HG02884 (cell line): ENCODE measurements at regions not wholly inside any gene's neighbourhood (a gene's known extent, or its start where the extent isn't known, plus 50 kb on each side); places are given as distances from the start of the nearest gene placed in this dataset.
"Not testable (repeated sequence)": the region's sequence is repeated elsewhere in the genome, so short reads cannot be mapped to it uniquely, and the experiment has no call there.

Source experiments
- ATAC-seq: cut with Tn5 transposase; IDR thresholded peaks from one replicate; pipeline ENCODE4 v1.9.1; 2021; ENCODE audit warnings: mild to moderate bottlenecking, moderate library complexity; ENCODE audit not compliant: unreplicated experiment

- not testable (repeated sequence) for ATAC-seq
Observed at GRCh38 chr16:62780081-62780480, 743.8 kb upstream of the CDH8 start.

GRCh38 chr16:62764572-62764971 lies 728.3 kb upstream of the CDH8 start:
- ATAC-seq, result no peak

- no peak for ATAC-seq
Observed at GRCh38 chr16:62760398-62760797, 724.2 kb upstream of the CDH8 start.

- ATAC-seq, result no peak
Observed at GRCh38 chr16:62755938-62756337, 719.7 kb upstream of the CDH8 start.

GRCh38 chr16:62752854-62753253 lies 716.6 kb upstream of the CDH8 start:
- ATAC-seq, result no peak

- no peak for ATAC-seq
Observed at GRCh38 chr16:62751218-62751617, 715.0 kb upstream of the CDH8 start.

- no peak for ATAC-seq
Observed at GRCh38 chr16:62741692-62742091, 705.5 kb upstream of the CDH8 start.

GRCh38 chr16:62738666-62739460 lies 702.6 kb upstream of the CDH8 start:
- ATAC-seq, result no peak

GRCh38 chr16:62732092-62732491 lies 695.9 kb upstream of the CDH8 start:
- no peak for ATAC-seq

GRCh38 chr16:62724670-62725269 lies 688.5 kb upstream of the CDH8 start:
- ATAC-seq, result not testable (repeated sequence)

- ATAC-seq, result no peak
Observed at GRCh38 chr16:62720651-62721050, 684.4 kb upstream of the CDH8 start.

GRCh38 chr16:62717026-62717425 lies 680.8 kb upstream of the CDH8 start:
- no peak for ATAC-seq

GRCh38 chr16:62715701-62716100 lies 679.5 kb upstream of the CDH8 start:
- no peak for ATAC-seq

GRCh38 chr16:62712566-62712965 lies 676.3 kb upstream of the CDH8 start:
- no peak for ATAC-seq

GRCh38 chr16:62711797-62712196 lies 675.6 kb upstream of the CDH8 start:
- no peak for ATAC-seq

GRCh38 chr16:62709794-62710193 lies 673.6 kb upstream of the CDH8 start:
- no peak for ATAC-seq

GRCh38 chr16:62701426-62701825 lies 665.2 kb upstream of the CDH8 start:
- no peak for ATAC-seq

- no peak for ATAC-seq
Observed at GRCh38 chr16:62700426-62701294, 664.4 kb upstream of the CDH8 start.

GRCh38 chr16:62692685-62693084 lies 656.4 kb upstream of the CDH8 start:
- peak; percentile 66 for ATAC-seq

GRCh38 chr16:62681819-62682218 lies 645.6 kb upstream of the CDH8 start:
- no peak for ATAC-seq

GRCh38 chr16:62678796-62679195 lies 642.6 kb upstream of the CDH8 start:
- no peak for ATAC-seq

- ATAC-seq, result no peak
Observed at GRCh38 chr16:62676306-62676705, 640.1 kb upstream of the CDH8 start.
